ENCODE measurements at regions not wholly inside any gene's neighbourhood (a gene's known extent, or its start where the extent isn't known, plus 50 kb on each side); places are given as distances from the start of the nearest gene placed in this dataset.
A peak's percentile ranks its signal among the peaks of the same experiment; 100 is the strongest.

GRCh38 chr3:180835501-180835900, 77.0 kb upstream of the FXR1 start:
- H3K79me2 ChIP-seq (ENCODE audit: insufficient read depth): no peaks in the 10 kb centered on the region
- no peak for DNase-seq
- no peaks in the 10 kb centered on the region for H3F3A ChIP-seq (ENCODE audit: insufficient read depth)
- TF ChIP-seq EZH2phosphoT487 (IDR thresholded peaks at IDR 0.05; ENCODE audit: insufficient read depth, low read depth): no peak
- no peak for TF ChIP-seq EZH2 (IDR thresholded peaks at IDR 0.05; ENCODE audit: insufficient read depth, poor library complexity, severe bottlenecking)
- no peak overlapping the region for H3K4me3 ChIP-seq
- no peak overlapping the region for H2AFZ ChIP-seq
- no peaks in the 10 kb centered on the region for H3K27me3 ChIP-seq (replicated peaks; ENCODE audit: insufficient read depth)
- in situ Hi-C loops (cut with MboI): no loop called here
- H3K9ac ChIP-seq: no peak overlapping the region
- H3K9me2 ChIP-seq (ENCODE audit: insufficient read depth): no peaks in the 10 kb centered on the region
- 1 to 12% methylated on average over 2 of the region's 2 CpGs for WGBS, 2 experiments (ENCODE audit: low coverage in 1 of 2, low lambda C conversion rate in 2 of 2, missing lambda C conversion rate in 2 of 2)
- H3K36me3 ChIP-seq (ENCODE audit: low read depth): no peaks in the 10 kb centered on the region
- no peaks in the 10 kb centered on the region for H3K4me1 ChIP-seq (ENCODE audit: insufficient read depth)
- H3K9me3 ChIP-seq (ENCODE audit: low read depth): no peaks in the 10 kb centered on the region
- H3K27ac ChIP-seq: no peak overlapping the region
- no peaks in the 10 kb centered on the region for H4K20me1 ChIP-seq (ENCODE audit: insufficient read depth)
- H3K4me2 ChIP-seq (ENCODE audit: unreplicated experiment): no peak overlapping the region

- TF ChIP-seq EZH2 (IDR thresholded peaks at IDR 0.05; ENCODE audit: insufficient read depth, poor library complexity, severe bottlenecking): no peak
- no peak for TF ChIP-seq EZH2phosphoT487 (IDR thresholded peaks at IDR 0.05; ENCODE audit: insufficient read depth, low read depth)
- no peaks in the 10 kb centered on the region for H3K9me3 ChIP-seq (ENCODE audit: low read depth)
- H3K27me3 ChIP-seq (replicated peaks; ENCODE audit: insufficient read depth): no peaks in the 10 kb centered on the region
- no peak overlapping the region for H3K4me2 ChIP-seq (ENCODE audit: unreplicated experiment)
- no peak overlapping the region for H3K4me3 ChIP-seq
- no peaks in the 10 kb centered on the region for H3K4me1 ChIP-seq (ENCODE audit: insufficient read depth)
- 46 to 48% methylated on average over 1 of the region's 1 CpG for WGBS, 2 experiments (ENCODE audit: low coverage in 1 of 2, low lambda C conversion rate in 2 of 2, missing lambda C conversion rate in 2 of 2)
- no peak overlapping the region for H2AFZ ChIP-seq
- H3K79me2 ChIP-seq (ENCODE audit: insufficient read depth): no peaks in the 10 kb centered on the region
- H3F3A ChIP-seq (ENCODE audit: insufficient read depth): no peaks in the 10 kb centered on the region
- H3K9ac ChIP-seq: no peak overlapping the region
- no peaks in the 10 kb centered on the region for H3K9me2 ChIP-seq (ENCODE audit: insufficient read depth)
- no peaks in the 10 kb centered on the region for H4K20me1 ChIP-seq (ENCODE audit: insufficient read depth)
- in situ Hi-C loops (cut with MboI): no loop called here
- no peaks in the 10 kb centered on the region for H3K36me3 ChIP-seq (ENCODE audit: low read depth)
- no peak for DNase-seq
- H3K27ac ChIP-seq: no peak overlapping the region
These were observed 75.7 kb upstream of the FXR1 start for GRCh38 chr3:180836766-180837165.

GRCh38 chr3:180854887-180855286, 57.6 kb upstream of the FXR1 start:
- Histone ChIP-seq H2AFZ (no peak overlapping the region), H3F3A (ENCODE audit: insufficient read depth) (no peaks in the 10 kb centered on the region), H3K79me2 (ENCODE audit: insufficient read depth) (no peaks in the 10 kb centered on the region), H3K36me3 (ENCODE audit: low read depth) (no peaks in the 10 kb centered on the region), H3K4me1 (ENCODE audit: insufficient read depth) (no peaks in the 10 kb centered on the region), H3K4me2 (ENCODE audit: unreplicated experiment) (no peak overlapping the region), H3K4me3 (no peak overlapping the region), H3K27me3 (replicated peaks; ENCODE audit: insufficient read depth) (no peaks in the 10 kb centered on the region), H3K9me2 (ENCODE audit: insufficient read depth) (no peaks in the 10 kb centered on the region), H3K27ac (no peak overlapping the region), H3K9me3 (ENCODE audit: low read depth) (no peaks in the 10 kb centered on the region), H3K9ac (no peak overlapping the region), H4K20me1 (ENCODE audit: insufficient read depth) (no peaks in the 10 kb centered on the region)
- 21 to 24% methylated on average over 2 of the region's 2 CpGs for WGBS, 2 experiments (ENCODE audit: low coverage in 1 of 2, low lambda C conversion rate in 2 of 2, missing lambda C conversion rate in 2 of 2)
- DNase-seq: no peak
- TF ChIP-seq EZH2phosphoT487 (IDR thresholded peaks at IDR 0.05; ENCODE audit: insufficient read depth, low read depth): no peak
- TF ChIP-seq EZH2 (IDR thresholded peaks at IDR 0.05; ENCODE audit: insufficient read depth, poor library complexity, severe bottlenecking): no peak
- in situ Hi-C loops (cut with MboI): no loop called here

DNA sequence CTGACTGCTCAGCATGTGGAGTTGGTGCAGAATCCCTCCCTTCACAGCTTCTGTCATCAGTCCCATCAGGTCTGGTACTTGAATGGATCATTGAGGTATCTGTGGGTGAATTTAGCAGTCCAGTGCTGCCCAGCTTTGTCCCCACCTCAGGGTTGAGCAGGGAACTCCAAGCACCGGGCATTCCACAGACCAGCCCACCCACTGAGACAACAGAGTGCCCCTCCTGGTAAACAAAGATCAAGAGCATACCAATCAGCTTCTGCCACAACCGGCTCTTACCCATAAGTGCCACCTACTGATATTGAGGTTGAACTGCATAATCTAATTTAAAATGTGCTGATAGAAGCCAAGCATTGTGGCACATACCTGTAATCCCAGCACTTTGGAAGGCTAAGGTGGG, 57.1 kb upstream of the FXR1 start:
- in situ Hi-C loops (cut with MboI): no loop called here
- Histone ChIP-seq H3K4me3 (no peak overlapping the region), H2AFZ (no peak overlapping the region), H3K9me2 (ENCODE audit: insufficient read depth) (no peaks in the 10 kb centered on the region), H3K4me1 (ENCODE audit: insufficient read depth) (no peaks in the 10 kb centered on the region), H3K36me3 (ENCODE audit: low read depth) (no peaks in the 10 kb centered on the region), H3K27ac (no peak overlapping the region), H3K27me3 (replicated peaks; ENCODE audit: insufficient read depth) (no peaks in the 10 kb centered on the region), H4K20me1 (ENCODE audit: insufficient read depth) (no peaks in the 10 kb centered on the region), H3F3A (ENCODE audit: insufficient read depth) (no peaks in the 10 kb centered on the region), H3K4me2 (ENCODE audit: unreplicated experiment) (no peak overlapping the region), H3K9ac (no peak overlapping the region), H3K79me2 (ENCODE audit: insufficient read depth) (no peaks in the 10 kb centered on the region), H3K9me3 (ENCODE audit: low read depth) (no peaks in the 10 kb centered on the region)
- no peak for TF ChIP-seq EZH2phosphoT487 (IDR thresholded peaks at IDR 0.05; ENCODE audit: insufficient read depth, low read depth)
- no peak for TF ChIP-seq EZH2 (IDR thresholded peaks at IDR 0.05; ENCODE audit: insufficient read depth, poor library complexity, severe bottlenecking)
- WGBS, 2 experiments (ENCODE audit: low coverage in 1 of 2, low lambda C conversion rate in 2 of 2, missing lambda C conversion rate in 2 of 2): 2 to 4% methylated on average over 2 of the region's 2 CpGs
- DNase-seq: peak; percentile 22

DNA sequence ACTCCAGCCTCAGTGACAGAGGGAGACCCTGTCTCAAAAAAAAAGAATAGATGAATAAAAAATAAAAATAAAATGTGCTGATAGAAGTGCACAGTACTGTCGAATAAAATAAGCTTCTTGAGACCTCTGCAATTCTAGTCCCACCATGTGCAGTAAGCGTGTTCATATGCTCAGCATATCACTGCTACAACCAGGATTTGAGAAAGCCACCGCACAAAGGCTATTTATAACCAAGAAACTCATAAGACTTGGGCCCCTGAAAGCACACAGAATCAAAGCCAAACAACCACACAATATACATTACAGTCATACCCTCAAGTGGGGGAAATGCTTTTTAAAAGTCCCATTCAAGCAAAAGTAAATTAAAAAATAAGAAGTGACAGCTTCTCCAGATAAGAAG, 56.5 kb upstream of the FXR1 start:
- H3K4me2 ChIP-seq (ENCODE audit: unreplicated experiment): no peak overlapping the region
- H3K79me2 ChIP-seq (ENCODE audit: insufficient read depth): no peaks in the 10 kb centered on the region
- no peaks in the 10 kb centered on the region for H3F3A ChIP-seq (ENCODE audit: insufficient read depth)
- no peaks in the 10 kb centered on the region for H3K27me3 ChIP-seq (replicated peaks; ENCODE audit: insufficient read depth)
- TF ChIP-seq EZH2phosphoT487 (IDR thresholded peaks at IDR 0.05; ENCODE audit: insufficient read depth, low read depth): no peak
- no peak for TF ChIP-seq EZH2 (IDR thresholded peaks at IDR 0.05; ENCODE audit: insufficient read depth, poor library complexity, severe bottlenecking)
- in situ Hi-C loops (cut with MboI): no loop called here
- H2AFZ ChIP-seq: no peak overlapping the region
- no peak overlapping the region for H3K9ac ChIP-seq
- no peaks in the 10 kb centered on the region for H3K9me2 ChIP-seq (ENCODE audit: insufficient read depth)
- 31 to 33% methylated on average over 3 of the region's 3 CpGs for WGBS, 2 experiments (ENCODE audit: low coverage in 1 of 2, low lambda C conversion rate in 2 of 2, missing lambda C conversion rate in 2 of 2)
- H3K36me3 ChIP-seq (ENCODE audit: low read depth): no peaks in the 10 kb centered on the region
- no peaks in the 10 kb centered on the region for H3K4me1 ChIP-seq (ENCODE audit: insufficient read depth)
- no peaks in the 10 kb centered on the region for H4K20me1 ChIP-seq (ENCODE audit: insufficient read depth)
- H3K9me3 ChIP-seq (ENCODE audit: low read depth): no peaks in the 10 kb centered on the region
- H3K27ac ChIP-seq: no peak overlapping the region
- no peak for DNase-seq
- H3K4me3 ChIP-seq: no peak overlapping the region
